IMR-90 (cell line): ENCODE measurements at regions not wholly inside any gene's neighbourhood (a gene's known extent, or its start where the extent isn't known, plus 50 kb on each side); places are given as distances from the start of the nearest gene placed in this dataset.

Experiments
- ATAC-seq: fragments of 200-7000 bp; cut with Tn5 transposase; 2 replicates; pipeline ENCODE4 v1.9.1; 2020; ENCODE audit warnings: low read depth, mild to moderate bottlenecking, moderate library complexity
- BruUV-seq: library from RNA; stranded (reverse); fragments of 400-500 nt; replicated peaks from 2 replicates; lab custom pipeline; 2021; lab: Mats Ljungman, UMichigan
- CTCF ChIA-PET: fragments of 300-600 bp; formaldehyde crosslinking; extraction: SDS; loops from one replicate; lab custom pipeline; 2021; ENCODE audit warnings: antibody characterized with exemption; lab: Yijun Ruan, JAX
- POLR2A ChIA-PET: fragments of 300-600 bp; sonication (Branson Sonifier 250); formaldehyde crosslinking; loops from one replicate; lab custom pipeline; 2022; ENCODE audit warnings: antibody characterized with exemption; ENCODE audit not compliant: unreplicated experiment; lab: Charles Lee
- DNase-seq: peaks from one replicate; pipeline ENCODE4 v3.0.0; 2013
- H2AFZ ChIP-seq: replicated peaks from 2 replicates; pipeline ENCODE3; 2013; ENCODE audit warnings: low read length, mild to moderate bottlenecking; ENCODE audit not compliant: poor library complexity
- H2AK5ac ChIP-seq: 2 replicates; pipeline ENCODE4 v1.6.1; 2013; ENCODE audit warnings: low read depth, low read length, inconsistent platforms
- H2AK9ac ChIP-seq: replicated peaks from 2 replicates; pipeline ENCODE3; 2013; ENCODE audit warnings: mild to moderate bottlenecking, low read depth, low read length, moderate library complexity; ENCODE audit not compliant: poor library complexity
- H2BK120ac ChIP-seq: 2 replicates; pipeline ENCODE4 v1.6.1; 2013; ENCODE audit warnings: low read depth, low read length, inconsistent platforms
- H2BK15ac ChIP-seq: 3 replicates; pipeline ENCODE4 v1.6.1; 2013; ENCODE audit warnings: low read depth, low read length, inconsistent platforms
- H2BK20ac ChIP-seq: 2 replicates; pipeline ENCODE4 v1.6.1; 2013; ENCODE audit warnings: low read depth, mild to moderate bottlenecking, inconsistent platforms, low read length, moderate library complexity
- H2BK5ac ChIP-seq: 2 replicates; pipeline ENCODE4 v1.6.1; 2013; ENCODE audit warnings: mild to moderate bottlenecking, low read depth, low read length, inconsistent platforms; ENCODE audit not compliant: poor library complexity, severe bottlenecking
- H3K14ac ChIP-seq: replicated peaks from 2 replicates; pipeline ENCODE4 v1.6.1; 2013; ENCODE audit warnings: low read depth, low read length, inconsistent platforms
- H3K18ac ChIP-seq: 2 replicates; pipeline ENCODE4 v1.6.1; 2013; ENCODE audit warnings: low read depth, low read length, control low read depth
- H3K23ac ChIP-seq: 2 replicates; pipeline ENCODE4 v1.6.1; 2013; ENCODE audit warnings: low read depth, low read length, inconsistent platforms
- H3K27ac ChIP-seq: 2 replicates; pipeline ENCODE4 v1.5.1; 2013; ENCODE audit warnings: mild to moderate bottlenecking, control low read depth, low read length; ENCODE audit not compliant: insufficient read depth
- H3K27me3 ChIP-seq: 2 replicates; pipeline ENCODE4 v1.6.1; 2013; ENCODE audit warnings: low read length; ENCODE audit not compliant: control insufficient read depth, insufficient read depth
- H3K36me3 ChIP-seq: 2 replicates; pipeline ENCODE4 v1.6.1; 2013; ENCODE audit warnings: low read length, mixed read lengths; ENCODE audit not compliant: control insufficient read depth, insufficient read depth
- H3K4ac ChIP-seq: 2 replicates; pipeline ENCODE4 v1.6.1; 2013; ENCODE audit warnings: low read depth, low read length, inconsistent platforms
- H3K4me1 ChIP-seq: 2 replicates; pipeline ENCODE4 v1.6.1; 2013; ENCODE audit warnings: low read length, mixed read lengths; ENCODE audit not compliant: control insufficient read depth, insufficient read depth
- H3K4me2 ChIP-seq: 2 replicates; pipeline ENCODE4 v1.6.1; 2013; ENCODE audit warnings: low read depth, mild to moderate bottlenecking, control low read depth, low read length, moderate library complexity
- H3K4me3 ChIP-seq: 2 replicates; pipeline ENCODE4 v1.5.1; 2013; ENCODE audit warnings: low read depth, mild to moderate bottlenecking, control low read depth, low read length, moderate library complexity; ENCODE audit not compliant: insufficient read depth
- H3K56ac ChIP-seq: 2 replicates; pipeline ENCODE4 v1.6.1; 2013; ENCODE audit warnings: low read length, inconsistent platforms; ENCODE audit not compliant: insufficient read depth; ENCODE audit errors: extremely low read depth
- H3K79me1 ChIP-seq, 2 experiments: 2 replicates each; pipeline ENCODE4 v1.6.1; 2013; ENCODE audit warnings: low read length in 2 of 2, inconsistent platforms in 1 of 2, low read depth in 1 of 2
- H3K9ac ChIP-seq: 2 replicates; pipeline ENCODE4 v1.6.1; 2013; ENCODE audit warnings: low read depth, low read length, control low read depth
- H3K9me1 ChIP-seq: 2 replicates; pipeline ENCODE4 v1.6.1; 2013; ENCODE audit warnings: low read length, inconsistent platforms; ENCODE audit not compliant: insufficient read depth
- H3K9me3 ChIP-seq: 2 replicates; pipeline ENCODE4 v1.6.1; 2013; ENCODE audit warnings: low read length; ENCODE audit not compliant: control insufficient read depth, insufficient read depth
- H4K20me1 ChIP-seq: 2 replicates; pipeline ENCODE4 v1.6.1; 2013; ENCODE audit warnings: low read length, inconsistent platforms; ENCODE audit not compliant: insufficient read depth
- H4K5ac ChIP-seq: 2 replicates; pipeline ENCODE4 v1.6.1; 2013; ENCODE audit warnings: mild to moderate bottlenecking, low read depth, low read length, control low read depth
- H4K8ac ChIP-seq, 2 experiments: 2 replicates each; pipeline ENCODE4 v1.6.1; 2013; ENCODE audit warnings: low read depth in 2 of 2, low read length in 2 of 2, control low read depth in 1 of 2, inconsistent platforms in 1 of 2
- H4K91ac ChIP-seq: 2 replicates; pipeline ENCODE4 v1.6.1; 2013; ENCODE audit warnings: low read depth, low read length, inconsistent platforms; ENCODE audit not compliant: insufficient read depth
- CHD1 ChIP-seq: IDR thresholded peaks from 2 replicates; pipeline ENCODE4 v1.6.1; 2012; ENCODE audit warnings: low read depth, low read length, improper control_type of control experiment
- MXI1 ChIP-seq: IDR thresholded peaks from 2 replicates; pipeline ENCODE4 v1.6.1; 2012; ENCODE audit warnings: low read depth, mild to moderate bottlenecking, low read length, moderate library complexity, borderline replicate concordance
- NFE2L2 ChIP-seq: fragments of 150-350 bp; IDR thresholded peaks from 2 replicates; pipeline ENCODE4 v1.6.1; 2016; ENCODE audit warnings: low read depth, mild to moderate bottlenecking, low read length
- RAD21 ChIP-seq: IDR thresholded peaks from 2 replicates; pipeline ENCODE4 v1.6.1; 2012; ENCODE audit warnings: low read length, improper control_type of control experiment
- USF2 ChIP-seq: fragments of 150-350 bp; IDR thresholded peaks from 2 replicates; pipeline ENCODE4 v1.6.1; 2017; ENCODE audit warnings: mild to moderate bottlenecking, antibody characterized with exemption, low read length, low read depth
- dilution Hi-C: fragments of 300-500 bp; cut with HindIII; formaldehyde crosslinking; loops from one replicate; pipeline ENCODE4 v1.14.3; 2018; ENCODE audit warnings: low sequenced_read_pairs; ENCODE audit not compliant: unreplicated experiment
- in situ Hi-C: fragments of 300-500 bp; cut with MboI; formaldehyde crosslinking; loops from 3 replicates; pipeline ENCODE4 v1.14.3; 2019; ENCODE audit warnings: low sequenced_read_pairs, inconsistent platforms, mixed read lengths
- intact Hi-C: fragments of 100-400 bp; cut with micrococcal nuclease; formaldehyde crosslinking; loops from 2 replicates; pipeline ENCODE4 v1.10.0; 2022
- TF ChIP-seq, protein P1 (sequence below): conservative IDR thresholded peaks from 2 replicates; pipeline ENCODE4 v1.5.1; 2012; ENCODE audit warnings: mild to moderate bottlenecking, low read depth, low read length, improper control_type of control experiment

DNA sequence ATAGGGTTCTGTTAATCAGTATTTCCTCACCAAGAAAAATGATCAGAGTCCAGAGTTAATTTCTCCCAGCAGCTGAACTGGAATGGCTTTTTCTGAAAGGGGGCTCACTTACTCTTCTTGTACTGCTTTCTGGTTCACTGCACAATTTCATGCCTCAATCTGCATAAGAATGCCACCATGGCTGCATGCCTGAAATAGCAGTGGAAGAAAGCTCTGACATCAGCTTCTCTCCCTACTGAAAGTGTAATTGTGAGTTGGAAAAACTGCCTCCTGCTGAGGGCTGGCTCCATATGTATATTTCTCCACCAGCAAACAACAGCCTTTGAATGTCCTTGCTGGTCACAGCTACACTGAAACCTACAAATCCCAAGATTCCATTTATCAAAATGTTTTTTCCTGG, 1027.2 kb upstream of the GJE1 start:
- TF ChIP-seq RAD21 (no peak), NFE2L2 (no peak), CHD1 (no peak), MXI1 (no peak), USF2 (no peak)
- TF ChIP-seq, protein P1, sequence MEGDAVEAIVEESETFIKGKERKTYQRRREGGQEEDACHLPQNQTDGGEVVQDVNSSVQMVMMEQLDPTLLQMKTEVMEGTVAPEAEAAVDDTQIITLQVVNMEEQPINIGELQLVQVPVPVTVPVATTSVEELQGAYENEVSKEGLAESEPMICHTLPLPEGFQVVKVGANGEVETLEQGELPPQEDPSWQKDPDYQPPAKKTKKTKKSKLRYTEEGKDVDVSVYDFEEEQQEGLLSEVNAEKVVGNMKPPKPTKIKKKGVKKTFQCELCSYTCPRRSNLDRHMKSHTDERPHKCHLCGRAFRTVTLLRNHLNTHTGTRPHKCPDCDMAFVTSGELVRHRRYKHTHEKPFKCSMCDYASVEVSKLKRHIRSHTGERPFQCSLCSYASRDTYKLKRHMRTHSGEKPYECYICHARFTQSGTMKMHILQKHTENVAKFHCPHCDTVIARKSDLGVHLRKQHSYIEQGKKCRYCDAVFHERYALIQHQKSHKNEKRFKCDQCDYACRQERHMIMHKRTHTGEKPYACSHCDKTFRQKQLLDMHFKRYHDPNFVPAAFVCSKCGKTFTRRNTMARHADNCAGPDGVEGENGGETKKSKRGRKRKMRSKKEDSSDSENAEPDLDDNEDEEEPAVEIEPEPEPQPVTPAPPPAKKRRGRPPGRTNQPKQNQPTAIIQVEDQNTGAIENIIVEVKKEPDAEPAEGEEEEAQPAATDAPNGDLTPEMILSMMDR = no peak
- Histone ChIP-seq H3K14ac (no peak overlapping the region; the same call in 1 of the 2 replicates), H3K4me1 (peaks cover 3% of the 10 kb centered on the region; the same call in 1 of the 2 replicates), H3K9me3 (no peaks in the 10 kb centered on the region), H4K20me1 (no peaks in the 10 kb centered on the region), H4K91ac (no peak overlapping the region), H2BK120ac (peak overlapping the region; percentile 17; the same call in 1 of the 2 replicates), H2AK9ac (no peak overlapping the region), H3K36me3 (no peaks in the 10 kb centered on the region), H3K27me3 (no peaks in the 10 kb centered on the region), H2BK5ac (peak overlapping the region; percentile 36), H3K79me1 (no peaks in the 10 kb centered on the region), H3K4me3 (no peak overlapping the region), H3K18ac (peak overlapping the region; percentile 25; the same call in 1 of the 2 replicates), H4K5ac (peak overlapping the region; percentile 58; the same call in 1 of the 2 replicates), H3K56ac (no peak overlapping the region), H2BK15ac (0 out of 3 replicates have a peak overlapping the region, but pooled peaks have one; percentile 2), H3K9ac (no peak overlapping the region), H3K4me2 (peak overlapping the region; percentile 38; the same call in 1 of the 2 replicates), H3K27ac (no peak overlapping the region), H3K4ac (peak overlapping the region; percentile 25; the same call in 1 of the 2 replicates), H2BK20ac (0 out of 2 replicates have a peak overlapping the region, but pooled peaks have one; percentile 18), H3K9me1 (no peaks in the 10 kb centered on the region; the same call in 1 of the 2 replicates), H3K23ac (no peak overlapping the region), H2AFZ (peak overlapping the region; percentile 68), H2AK5ac (no peak overlapping the region), H4K8ac (peak overlapping the region in 1 of 2 experiments; percentile 22; a peak in 2 of 4 replicates)
- no peak for ATAC-seq
- in situ Hi-C loops (no loop called here), intact Hi-C loops (no loop called here), dilution Hi-C loops (no loop called here)
- ChIA-PET CTCF (interaction anchor here (1.3 kb wide), 1 partner anchor 28 kb away, joined by 3 read pairs; no protein-coding TSS in a partner anchor), POLR2A (no interaction called here)
- BruUV-seq = no TSS peak
- DNase-seq = peak; percentile 50
